GM19467 (cell line): ENCODE measurements at regions not wholly inside any gene's neighbourhood (a gene's known extent, or its start where the extent isn't known, plus 50 kb on each side); places are given as distances from the start of the nearest gene placed in this dataset.
"Not testable (repeated sequence)": the region's sequence is repeated elsewhere in the genome, so short reads cannot be mapped to it uniquely, and the experiment has no call there.

Experiments used
- ATAC-seq: cut with Tn5 transposase; IDR thresholded peaks from one replicate; pipeline ENCODE4 v1.9.1; 2021; ENCODE audit warnings: mild to moderate bottlenecking, moderate library complexity; ENCODE audit not compliant: unreplicated experiment

DNA sequence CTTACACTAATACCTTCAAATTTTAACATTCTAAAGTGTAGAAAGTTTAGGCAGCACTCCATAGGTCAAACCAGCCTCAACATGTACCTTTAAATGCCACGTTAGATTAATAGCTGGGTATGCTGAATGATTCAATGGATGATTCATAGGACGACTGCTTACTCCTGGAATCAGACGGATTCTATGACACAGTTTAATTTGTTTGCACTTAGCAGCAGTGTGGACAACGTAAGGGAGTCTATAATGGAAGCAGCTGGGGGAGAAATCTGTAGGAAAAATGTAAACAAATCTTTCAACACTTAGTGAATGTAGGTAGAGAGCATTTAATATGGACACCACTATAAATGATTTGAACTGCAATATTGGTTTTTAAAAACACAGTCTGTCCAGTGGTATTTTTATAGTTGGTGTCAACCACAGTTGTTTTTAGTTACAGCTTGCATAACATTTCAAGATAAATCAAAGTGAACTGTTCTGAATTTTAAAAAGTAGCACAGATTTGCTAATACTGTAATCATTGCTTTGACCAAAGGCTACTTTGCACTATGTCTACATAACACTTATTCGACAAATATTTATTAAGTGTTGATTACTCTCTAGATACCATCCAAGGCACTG lies 701.5 kb upstream of the MEF2C start:
- ATAC-seq: no peak

GRCh38 chr5:89583534-89583933 lies 700.5 kb upstream of the MEF2C start:
- no peak for ATAC-seq

- no peak for ATAC-seq
Measured at GRCh38 chr5:89582768-89583339, 699.9 kb upstream of the MEF2C start.

GRCh38 chr5:89580976-89581375 lies 698.0 kb upstream of the MEF2C start:
- ATAC-seq: no peak

- no peak for ATAC-seq
Measured at GRCh38 chr5:89575319-89575718, 692.3 kb upstream of the MEF2C start.

DNA sequence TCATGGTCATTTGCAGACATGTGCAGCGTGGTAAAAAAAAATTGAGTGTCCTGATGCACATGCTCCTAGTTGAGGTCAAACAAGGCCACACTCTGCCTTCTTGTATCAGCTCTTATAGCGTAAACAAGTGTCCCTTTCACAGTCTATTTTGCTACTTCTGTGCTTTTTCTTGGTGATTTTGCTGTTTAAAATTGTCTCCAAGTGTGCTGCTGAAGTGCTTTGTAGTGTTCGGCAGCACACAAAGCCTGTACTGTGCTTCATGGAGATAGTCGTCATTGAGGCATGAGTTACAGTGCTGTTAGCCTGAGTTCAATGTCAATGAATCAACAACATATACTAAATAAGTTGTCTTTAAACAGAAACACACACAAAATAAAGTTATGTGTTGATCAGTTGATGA lies 690.4 kb upstream of the MEF2C start:
- no peak for ATAC-seq

DNA sequence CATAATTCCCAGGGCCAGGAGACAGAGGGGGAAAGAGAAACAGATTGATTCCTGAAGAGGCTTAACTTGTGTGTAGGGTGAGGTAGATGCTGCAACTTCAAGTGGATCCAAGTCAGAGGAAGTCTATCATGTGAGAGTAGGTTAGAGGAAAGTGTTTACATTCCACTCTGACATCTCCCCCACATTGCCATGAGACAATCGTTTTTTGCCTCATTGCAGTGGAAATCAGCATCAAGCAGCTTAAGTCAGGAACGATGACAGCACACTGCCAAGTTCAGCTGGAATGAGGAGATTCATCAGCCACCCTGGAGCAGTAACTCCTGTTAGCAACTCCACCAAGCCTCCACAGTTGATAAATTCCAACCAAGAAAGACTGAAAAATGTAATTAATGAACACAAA lies 689.7 kb upstream of the MEF2C start:
- no peak for ATAC-seq

GRCh38 chr5:89570557-89570956 lies 687.6 kb upstream of the MEF2C start:
- no peak for ATAC-seq

DNA sequence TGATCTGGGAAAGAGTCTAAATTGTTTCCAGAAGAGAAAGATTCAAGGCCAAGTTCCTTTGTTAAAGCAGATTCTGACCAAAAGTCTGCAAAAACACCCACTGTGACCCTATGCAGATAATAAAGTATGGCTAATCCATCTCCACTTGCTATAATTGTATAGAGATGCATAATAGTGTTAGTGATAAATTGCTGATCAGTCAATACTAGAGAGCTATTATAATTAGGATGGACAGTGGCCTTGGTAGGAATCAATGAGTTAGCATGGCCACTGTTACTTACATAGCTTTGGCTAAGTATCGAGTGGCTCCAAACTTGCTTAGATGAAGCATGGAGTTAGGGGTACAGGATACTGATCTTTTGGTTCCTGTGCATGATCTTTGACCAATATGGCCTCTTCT lies 683.4 kb upstream of the MEF2C start:
- no peak for ATAC-seq

GRCh38 chr5:89560696-89561095 lies 677.7 kb upstream of the MEF2C start:
- ATAC-seq: no peak

DNA sequence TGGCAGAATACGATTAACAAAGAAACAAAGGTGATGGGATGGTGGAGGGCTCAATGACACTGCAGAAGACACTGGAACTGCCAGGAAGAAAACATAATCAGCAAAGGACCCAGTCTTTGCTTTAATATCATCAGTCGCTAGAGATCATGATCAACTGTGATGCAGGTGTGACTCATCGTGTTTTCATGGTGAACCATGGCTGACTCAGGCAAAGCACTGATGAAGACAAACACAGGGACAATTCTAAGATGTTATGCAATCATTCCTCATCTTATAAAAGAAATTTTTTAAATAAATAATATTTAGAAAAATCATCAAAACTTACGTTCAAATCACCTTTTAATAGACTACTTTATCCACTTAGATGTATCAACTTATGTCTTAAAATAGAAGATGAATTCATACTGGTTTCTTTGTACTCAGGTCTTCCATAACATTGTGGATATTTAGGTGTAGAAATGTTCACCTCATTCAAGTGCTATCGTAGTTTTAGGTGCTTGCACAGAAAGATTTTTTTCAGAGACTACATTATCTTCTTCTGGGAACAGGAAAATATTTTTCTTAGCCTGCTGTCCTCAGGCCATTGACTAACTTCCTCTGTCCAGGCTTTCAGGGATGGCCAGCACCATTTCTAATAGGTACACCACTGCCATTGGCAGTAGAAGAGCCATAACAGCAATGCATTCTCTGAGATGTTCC lies 673.4 kb upstream of the MEF2C start:
- ATAC-seq: no peak

GRCh38 chr5:89546657-89547056 lies 663.7 kb upstream of the MEF2C start:
- no peak for ATAC-seq

DNA sequence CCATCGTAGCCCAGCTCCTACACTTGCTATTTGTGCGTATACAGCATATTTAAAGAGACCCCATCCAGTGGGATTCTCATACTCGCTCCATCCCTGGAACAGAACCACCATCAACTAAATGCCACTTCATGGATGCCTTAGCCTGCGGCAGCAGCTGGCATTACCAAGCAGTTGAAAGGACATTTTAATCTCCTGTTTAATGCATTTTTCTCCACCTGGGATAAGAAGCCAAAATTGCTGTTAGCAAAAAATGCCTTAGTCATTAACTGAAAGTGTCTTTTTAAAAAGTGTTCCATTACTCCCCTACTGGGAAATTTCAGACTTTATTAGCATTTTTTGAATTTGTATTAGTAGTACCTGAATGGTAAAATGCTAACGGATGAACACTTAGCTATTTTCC lies 662.6 kb upstream of the MEF2C start:
- ATAC-seq: no peak

DNA sequence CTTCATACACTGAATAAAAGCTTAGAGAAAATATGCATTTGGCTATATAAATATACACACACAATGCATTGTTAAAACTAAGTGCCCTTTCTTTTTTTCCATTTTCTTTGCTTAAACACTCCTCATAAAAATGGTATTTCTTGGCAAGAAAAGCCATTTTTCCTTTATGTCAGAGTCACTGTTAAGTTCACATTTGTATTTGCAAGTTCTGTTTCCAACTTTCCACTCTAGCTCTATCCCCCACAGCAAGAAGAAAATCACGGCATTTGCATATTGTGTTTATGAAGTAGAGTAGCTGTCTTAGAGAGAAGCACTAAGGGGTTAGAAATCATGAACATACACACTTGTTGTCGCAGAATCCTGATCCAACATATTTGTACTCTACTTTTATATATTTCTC lies 662.1 kb upstream of the MEF2C start:
- ATAC-seq: no peak

- ATAC-seq: no peak
Measured at GRCh38 chr5:89542736-89543135, 659.8 kb upstream of the MEF2C start.

DNA sequence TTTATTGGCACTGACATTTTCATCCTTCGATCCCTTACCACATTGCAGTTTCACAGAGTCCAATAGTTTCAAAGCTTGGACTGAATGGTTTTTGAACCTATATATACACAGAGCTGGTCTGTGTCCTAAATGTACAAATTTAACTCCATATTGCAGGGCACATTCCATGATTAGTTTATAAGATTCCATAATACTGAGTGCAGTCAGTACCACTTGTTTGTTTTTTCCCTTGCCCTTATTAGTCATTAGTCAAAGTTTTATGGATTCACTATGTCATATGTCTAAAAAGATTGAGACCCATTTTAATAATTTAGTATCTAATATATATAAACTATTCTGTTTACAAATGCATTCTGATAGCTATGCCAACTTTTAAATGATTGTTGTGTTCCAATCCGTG lies 654.8 kb upstream of the MEF2C start:
- ATAC-seq: no peak

DNA sequence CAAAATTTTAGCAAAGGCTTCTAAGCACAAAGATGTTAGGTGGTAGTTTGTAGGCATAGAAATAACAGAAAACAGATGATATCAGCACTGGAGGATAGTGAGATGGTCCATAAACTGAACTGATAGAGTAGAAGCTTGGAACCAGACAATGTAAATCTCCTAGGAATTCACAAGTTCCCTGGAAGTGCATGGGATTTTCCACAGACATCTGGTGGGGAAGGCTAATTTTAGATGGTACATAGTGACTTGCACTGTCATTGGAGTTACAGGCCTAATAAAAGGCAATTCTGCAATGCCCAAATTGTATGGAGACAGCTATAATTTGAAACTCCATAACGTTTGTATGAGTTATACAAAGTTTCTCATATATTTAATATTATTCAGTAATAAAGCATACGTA lies 653.0 kb upstream of the MEF2C start:
- no peak for ATAC-seq

- no peak for ATAC-seq
Measured at GRCh38 chr5:89535411-89535810, 652.4 kb upstream of the MEF2C start.

DNA sequence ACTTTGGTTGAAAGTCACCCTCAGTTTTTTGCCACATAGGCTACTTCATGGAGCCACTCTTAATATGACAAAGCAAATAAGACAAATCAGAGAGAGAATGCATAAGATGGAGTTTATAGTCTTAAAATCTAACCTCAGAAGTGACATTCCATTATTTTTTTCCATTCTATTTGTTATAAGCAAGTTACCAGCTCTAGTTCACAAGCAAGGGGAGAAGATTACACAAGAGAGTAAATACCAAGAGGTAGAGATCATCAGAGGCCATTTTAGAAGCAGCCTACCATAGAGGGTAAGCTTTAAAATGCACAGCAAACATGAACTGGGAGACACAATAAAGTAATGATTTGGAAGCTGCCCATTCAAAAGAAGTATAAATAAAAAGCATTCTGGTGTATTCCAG lies 651.3 kb upstream of the MEF2C start:
- no peak for ATAC-seq

DNA sequence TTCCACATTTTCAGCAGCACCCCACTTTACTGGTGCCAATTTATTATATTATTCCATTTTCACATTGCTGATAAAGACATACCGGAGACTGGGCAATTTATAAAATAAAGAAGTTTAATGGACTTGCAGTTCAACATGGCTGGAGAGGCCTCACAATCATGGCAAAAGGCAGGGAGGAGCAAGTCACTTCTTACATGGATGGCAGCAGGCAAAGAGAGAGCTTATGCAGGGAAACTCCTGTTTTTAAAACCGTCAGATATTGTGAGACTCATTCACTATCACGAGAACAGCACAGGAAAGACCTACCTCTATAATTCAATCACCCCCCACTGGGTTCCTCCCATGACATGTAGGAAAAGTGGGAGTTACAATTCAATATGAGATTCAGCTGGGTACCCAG lies 641.8 kb upstream of the MEF2C start:
- ATAC-seq: no peak

GRCh38 chr5:89523867-89524266 lies 640.9 kb upstream of the MEF2C start:
- not testable (repeated sequence) for ATAC-seq

DNA sequence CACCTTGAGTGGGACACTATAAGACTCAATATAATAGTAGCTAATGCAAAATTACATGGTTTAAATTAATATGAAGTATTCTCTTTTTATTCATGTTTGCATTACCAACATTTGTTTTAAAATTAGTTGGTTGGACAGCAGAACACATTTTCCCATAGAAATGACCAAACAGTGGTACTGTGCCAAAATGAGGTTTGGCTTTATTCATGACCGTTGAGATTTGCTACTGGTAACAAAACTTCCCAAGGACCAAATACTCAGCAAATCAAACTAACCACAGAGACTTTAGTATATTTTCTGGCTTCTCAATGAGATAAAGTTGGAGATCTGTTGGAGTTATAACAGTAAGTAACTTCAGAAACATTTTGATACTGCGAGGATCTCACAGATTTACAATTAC lies 637.8 kb upstream of the MEF2C start:
- no peak for ATAC-seq
